ENCODE measurements at regions not wholly inside any gene's neighbourhood (a gene's known extent, or its start where the extent isn't known, plus 50 kb on each side); places are given as distances from the start of the nearest gene placed in this dataset.
A peak's percentile ranks its signal among the peaks of the same experiment; 100 is the strongest.
"Not testable (repeated sequence)": the region's sequence is repeated elsewhere in the genome, so short reads cannot be mapped to it uniquely, and the experiment has no call there.

GRCh38 chrX:79026742-79027141, 81.6 kb downstream of the P2RY10 start:
- H3K9me3 Mint-ChIP-seq, result peaks cover 0 to 25% (median 2%) of the 10 kb centered on the region in 9 donors
- H3K27ac Mint-ChIP-seq, H3K36me3 Mint-ChIP-seq, POLR2A ChIA-PET, ATAC-seq, DNase-seq, H3K4me3 Mint-ChIP-seq, H3K4me1 Mint-ChIP-seq, H3K27me3 Mint-ChIP-seq: not testable (repeated sequence)

- peaks cover 3 to 27% (median 17%) of the 10 kb centered on the region in 4 donors for H3K4me1 Mint-ChIP-seq
- ATAC-seq, result no peak
- POLR2A ChIA-PET, result no interaction called here
- H3K4me3 Mint-ChIP-seq, result no peak overlapping the region
- H3K9me3 Mint-ChIP-seq, result peaks cover 0 to 3% (median 0%) of the 10 kb centered on the region in 9 donors
- H3K27ac Mint-ChIP-seq, result no peak overlapping the region
- peaks cover 0 to 4% (median 0%) of the 10 kb centered on the region in 3 donors for H3K36me3 Mint-ChIP-seq
- no peaks in the 10 kb centered on the region for H3K27me3 Mint-ChIP-seq
- DNase-seq, result no peak
Measured at GRCh38 chrX:79035421-79035820, 90.2 kb downstream of the P2RY10 start.

DNA sequence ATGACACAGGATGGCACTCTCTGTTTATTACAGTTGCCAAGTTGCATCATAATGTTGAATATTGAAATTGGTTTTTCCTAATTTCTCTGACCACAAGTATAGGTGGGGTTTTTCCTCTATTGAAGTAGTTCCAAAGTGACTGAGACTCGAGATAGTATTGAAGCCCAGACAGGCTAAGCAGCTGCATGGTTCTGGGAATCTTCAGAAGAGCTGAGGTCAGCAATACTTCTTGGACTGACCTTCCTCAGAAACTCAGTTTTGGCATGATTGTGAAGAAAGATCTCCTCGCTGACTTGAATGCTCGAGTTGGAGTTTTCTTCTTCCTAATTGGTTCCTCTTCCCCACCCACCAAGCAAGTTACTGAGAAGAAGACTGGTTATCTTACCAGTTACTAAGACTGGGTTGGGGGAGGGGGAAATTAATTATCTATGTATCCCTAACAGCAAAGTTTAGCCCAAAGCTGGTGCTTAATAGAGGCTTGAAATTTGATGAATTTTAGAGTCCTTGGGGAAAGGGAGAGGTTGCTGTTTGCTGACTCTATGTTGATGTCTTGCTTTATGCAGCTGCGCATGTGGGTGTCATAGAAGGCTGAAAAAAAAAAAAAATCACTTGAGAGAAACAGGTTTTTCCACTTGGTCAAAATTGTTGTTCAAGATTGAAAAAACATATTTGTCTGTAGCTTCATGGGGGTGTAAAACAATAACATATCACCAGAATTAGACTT, 91.1 kb downstream of the P2RY10 start:
- no peak for ATAC-seq
- Mint-ChIP-seq H3K4me3 (no peak overlapping the region), H3K4me1 (peaks cover 3 to 27% (median 17%) of the 10 kb centered on the region in 4 donors), H3K27me3 (no peaks in the 10 kb centered on the region), H3K27ac (no peak overlapping the region), H3K36me3 (peaks cover 0 to under 1% (median 0%) of the 10 kb centered on the region in 3 donors), H3K9me3 (peaks cover 0 to 4% (median 0%) of the 10 kb centered on the region in 9 donors)
- POLR2A ChIA-PET, result no interaction called here
- DNase-seq, result no peak

GRCh38 chrX:79065696-79066095, 78.8 kb upstream of the GPR174 start:
- H3K27ac Mint-ChIP-seq, result no peak overlapping the region
- ATAC-seq, result peak in 1 of 2 donors; percentile 35

GRCh38 chrX:79078114-79078513, 66.4 kb upstream of the GPR174 start:
- no peak overlapping the region for H3K4me3 Mint-ChIP-seq
- H3K4me1 Mint-ChIP-seq, result peaks cover 2 to 22% (median 10%) of the 10 kb centered on the region in 4 donors
- no peaks in the 10 kb centered on the region for H3K27me3 Mint-ChIP-seq
- POLR2A ChIA-PET, result no interaction called here
- H3K36me3 Mint-ChIP-seq, result peaks cover 0 to 3% (median 0%) of the 10 kb centered on the region in 3 donors
- peak overlapping the region in 5 of 10 donors; percentile 4 to 43 (median 31) for H3K27ac Mint-ChIP-seq
- ATAC-seq, result no peak
- peaks cover 0 to 3% (median 0%) of the 10 kb centered on the region in 9 donors for H3K9me3 Mint-ChIP-seq
- DNase-seq, result no peak

More at GRCh38 chrX:79065696-79066095, 78.8 kb upstream of the GPR174 start:
- POLR2A ChIA-PET, result interaction anchor here (0.6 kb wide), 1 partner anchor 8 kb away, joined by 4 read pairs; no protein-coding TSS in a partner anchor
- Mint-ChIP-seq H3K4me1 (peaks cover 0 to 3% (median 0%) of the 10 kb centered on the region in 4 donors), H3K9me3 (peaks cover 0 to 33% (median 6%) of the 10 kb centered on the region in 9 donors), H3K36me3 (peaks cover 2 to 20% (median 5%) of the 10 kb centered on the region in 3 donors), H3K27me3 (no peaks in the 10 kb centered on the region), H3K4me3 (no peak overlapping the region)
- DNase-seq, result no peak

DNA sequence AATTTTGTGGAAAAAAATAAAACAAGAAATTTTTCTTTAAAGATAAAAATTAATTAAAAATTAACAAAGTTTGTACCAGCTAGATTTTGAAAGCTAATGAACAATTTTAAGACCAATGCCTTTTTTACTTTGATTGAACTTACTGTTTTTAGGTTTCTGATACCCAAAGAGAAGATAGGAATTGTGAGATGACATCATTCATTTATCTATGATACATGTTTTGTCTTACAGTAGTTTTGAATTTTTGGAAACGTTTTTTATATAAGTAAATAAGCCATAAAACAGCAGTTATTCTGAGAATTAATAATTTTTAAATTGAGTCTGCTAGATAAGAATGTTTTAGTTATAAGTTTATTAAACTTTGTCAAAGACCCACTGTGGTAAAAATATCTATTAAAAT, 65.0 kb upstream of the GPR174 start:
- Mint-ChIP-seq H3K27me3 (no peaks in the 10 kb centered on the region), H3K9me3 (peaks cover 0 to 3% (median 0%) of the 10 kb centered on the region in 9 donors), H3K27ac (peak overlapping the region in 2 of 10 donors; percentile 16 to 19), H3K36me3 (peaks cover 0 to under 1% (median 0%) of the 10 kb centered on the region in 3 donors), H3K4me3 (no peak overlapping the region), H3K4me1 (peaks cover 2 to 29% (median 12%) of the 10 kb centered on the region in 4 donors)
- no peak for ATAC-seq
- DNase-seq, result no peak
- POLR2A ChIA-PET, result no interaction called here

GRCh38 chrX:79080141-79080540, 64.3 kb upstream of the GPR174 start:
- no peak for ATAC-seq
- no peak for DNase-seq
- Mint-ChIP-seq H3K9me3 (peaks cover 0 to 3% (median 0%) of the 10 kb centered on the region in 9 donors), H3K36me3 (no peaks in the 10 kb centered on the region), H3K27me3 (no peaks in the 10 kb centered on the region), H3K4me1 (peaks cover 5 to 34% (median 14%) of the 10 kb centered on the region in 4 donors), H3K27ac (peak overlapping the region in 3 of 10 donors; percentile 16 to 51 (median 19)), H3K4me3 (no peak overlapping the region)
- POLR2A ChIA-PET, result interaction anchor here (0.6 kb wide), 1 partner anchor 524 kb away, joined by 3 read pairs; no protein-coding TSS in a partner anchor

DNA sequence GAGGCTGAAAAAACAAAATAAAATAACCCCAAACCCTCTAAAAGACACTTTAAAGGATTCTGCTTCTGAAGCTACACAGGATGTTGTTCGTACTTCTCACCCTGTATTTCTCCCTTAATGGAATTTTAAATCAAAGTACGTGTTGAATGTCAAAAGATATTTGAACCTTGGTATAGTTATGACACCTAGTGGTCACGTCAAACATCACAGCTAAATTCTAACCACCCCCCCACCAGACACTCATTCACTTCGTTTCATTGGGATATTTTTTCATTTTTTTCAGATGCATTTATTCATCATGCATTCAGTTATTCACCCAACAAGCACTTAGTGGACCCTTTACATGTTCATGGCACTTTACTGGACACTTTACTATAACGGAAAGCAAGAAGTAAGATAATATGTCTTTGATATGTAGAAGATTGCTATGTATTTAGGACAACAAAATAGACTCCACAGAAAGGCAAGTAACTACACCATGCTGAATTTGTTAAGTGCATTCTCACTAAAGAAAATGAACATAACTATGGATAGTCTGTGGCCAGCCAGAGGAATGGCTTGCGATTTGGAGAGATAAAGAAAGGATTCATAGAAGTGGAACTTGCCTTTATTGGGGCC, 62.5 kb upstream of the GPR174 start:
- POLR2A ChIA-PET, result interaction anchor here (0.6 to 1.6 kb wide), 5 partner anchors 60 to 943 kb away, joined by 3 to 6 read pairs (median 3); partner anchors contain the start of genes GPR174, P2RY10 and TAF9B

GRCh38 chrX:79082899-79083298, 61.6 kb upstream of the GPR174 start:
- peak overlapping the region in 7 of 10 donors; percentile 19 to 56 (median 24) for H3K4me3 Mint-ChIP-seq
- ATAC-seq (peak in 1 of 2 donors; percentile 53), DNase-seq (no peak)
- peaks cover 0 to 5% (median 0%) of the 10 kb centered on the region in 9 donors for H3K9me3 Mint-ChIP-seq
- POLR2A ChIA-PET, result interaction anchor here (0.6 to 1.6 kb wide), 4 partner anchors 13 to 174 kb away, joined by 3 to 4 read pairs (median 4); partner anchors contain the start of gene P2RY10
- H3K36me3 Mint-ChIP-seq, result no peaks in the 10 kb centered on the region
- H3K27me3 Mint-ChIP-seq, result no peaks in the 10 kb centered on the region
- H3K4me1 Mint-ChIP-seq, result peaks cover 5 to 41% (median 14%) of the 10 kb centered on the region in 4 donors
- peak overlapping the region; percentile 23 to 87 (median 71) for H3K27ac Mint-ChIP-seq

More for the DNA sequence above, 62.5 kb upstream of the GPR174 start:
- Mint-ChIP-seq H3K4me1 (peaks cover 5 to 37% (median 14%) of the 10 kb centered on the region in 4 donors), H3K4me3 (peak overlapping the region; percentile 52 to 88 (median 72)), H3K27ac (peak overlapping the region; percentile 80 to 96 (median 90)), H3K27me3 (no peaks in the 10 kb centered on the region), H3K36me3 (no peaks in the 10 kb centered on the region), H3K9me3 (peaks cover 0 to 2% (median 0%) of the 10 kb centered on the region in 9 donors)
- ATAC-seq (peak; percentile 78 to 88), DNase-seq (peak in 7 of 10 donors; percentile 7 to 71 (median 38))

GRCh38 chrX:79084923-79085322, 59.6 kb upstream of the GPR174 start:
- Mint-ChIP-seq H3K27ac (peak overlapping the region in 4 of 10 donors; percentile 16 to 87 (median 60)), H3K4me1 (peaks cover 5 to 47% (median 19%) of the 10 kb centered on the region in 4 donors), H3K36me3 (no peaks in the 10 kb centered on the region), H3K9me3 (peaks cover 0 to 5% (median 0%) of the 10 kb centered on the region in 9 donors), H3K27me3 (no peaks in the 10 kb centered on the region), H3K4me3 (no peak overlapping the region)
- ATAC-seq (no peak), DNase-seq (no peak)
- POLR2A ChIA-PET, result no interaction called here

GRCh38 chrX:79089896-79090584, 54.4 kb upstream of the GPR174 start:
- H3K4me1 Mint-ChIP-seq, result peaks cover 12 to 46% (median 29%) of the 10 kb centered on the region in 4 donors
- ATAC-seq (no peak), DNase-seq (no peak)
- H3K27ac Mint-ChIP-seq, result peak overlapping the region; percentile 5 to 90 (median 58)
- POLR2A ChIA-PET, result interaction anchor here (1.6 kb wide), 1 partner anchor 55 kb away, joined by 6 read pairs; the partner anchor contains the start of gene GPR174
- peaks cover 0 to 2% (median 0%) of the 10 kb centered on the region in 3 donors for H3K36me3 Mint-ChIP-seq
- H3K27me3 Mint-ChIP-seq, result no peaks in the 10 kb centered on the region
- H3K9me3 Mint-ChIP-seq, result peaks cover 0 to 5% (median 0%) of the 10 kb centered on the region in 9 donors
- H3K4me3 Mint-ChIP-seq, result peak overlapping the region in 2 of 10 donors; percentile 15 to 28

Measured in naive thymus-derived CD8-positive, alpha-beta T cell (primary cell).